K562 (cell line): ENCODE measurements at regions not wholly inside any gene's neighbourhood (a gene's known extent, or its start where the extent isn't known, plus 50 kb on each side); places are given as distances from the start of the nearest gene placed in this dataset.

Source experiments
- ATAC-seq: fragments of 200-7000 bp; cut with Tn5 transposase; 3 replicates; pipeline ENCODE4 v1.9.1; 2020; ENCODE audit warnings: moderate library complexity
- BruUV-seq: library from RNA; stranded (reverse); fragments of 400-500 nt; replicated peaks from 2 replicates; lab custom pipeline; 2021; lab: Mats Ljungman, UMichigan
- CTCF ChIA-PET: fragments of 300-600 bp; formaldehyde crosslinking; extraction: SDS; loops from one replicate; lab custom pipeline; 2021; ENCODE audit warnings: low intra/inter-chr PET ratio; lab: Yijun Ruan, JAX
- POLR2A ChIA-PET: fragments of 300-600, 350-650 bp; sonication (Branson Sonifier 250); formaldehyde crosslinking; extraction: SDS; loops from one replicate; lab custom pipeline; 2021; ENCODE audit warnings: antibody characterized with exemption, inconsistent platforms; lab: Yijun Ruan, JAX
- DNase-seq, 4 experiments: peaks; one replicate each; pipeline versions ENCODE4 v3.0.0 to v3.0.0-alpha.2; 2011 to 2018; ENCODE audit warnings: low spot score in 3 of 4, mixed read lengths in 3 of 4; ENCODE audit errors: extremely low read depth in 1 of 4
- FAIRE-seq: peaks from 2 replicates; lab custom pipeline; 2011; peaks lifted over from hg19 to GRCh38; lab: Jason Lieb, UNC
- H2AFZ ChIP-seq: 2 replicates; pipeline ENCODE4 v1.6.0; 2011; ENCODE audit warnings: low read depth, low read length, control low read depth, inconsistent platforms
- H3K27ac ChIP-seq: fragments of 200-600 bp; 3 replicates; pipeline ENCODE4 v1.8.0; 2011; ENCODE audit warnings: low read depth, mild to moderate bottlenecking, control low read depth, inconsistent platforms, low read length, moderate library complexity, mixed read lengths; ENCODE audit errors: extremely low read depth
- H3K27me3 ChIP-seq, 2 experiments: fragments of 300-600 bp in 1 of 2; 2 replicates in 1 of 2; 3 replicates in 1 of 2; pipeline versions ENCODE4 v1.6.0 to v1.8.0; 2011; ENCODE audit warnings: inconsistent platforms in 2 of 2, low read length in 2 of 2, mild to moderate bottlenecking in 1 of 2, mixed read lengths in 1 of 2, moderate library complexity in 1 of 2; ENCODE audit not compliant: control insufficient read depth in 2 of 2, insufficient read depth in 2 of 2
- H3K36me3 ChIP-seq: fragments of 300-600 bp; 3 replicates; pipeline ENCODE4 v1.8.0; 2011; ENCODE audit warnings: mild to moderate bottlenecking, low read length, inconsistent platforms; ENCODE audit not compliant: control insufficient read depth, insufficient read depth
- H3K4me1 ChIP-seq, 2 experiments: fragments of 200-600 bp in 1 of 2; replicated peaks in 1 of 2; 2 replicates in 1 of 2; 3 replicates in 1 of 2; pipeline versions ENCODE4 v1.5.1 to v1.8.0; 2011; ENCODE audit warnings: inconsistent platforms in 2 of 2, low read length in 2 of 2, mild to moderate bottlenecking in 1 of 2, mixed read lengths in 1 of 2, moderate library complexity in 1 of 2; ENCODE audit not compliant: control insufficient read depth in 2 of 2, insufficient read depth in 2 of 2
- H3K4me2 ChIP-seq: 2 replicates; pipeline ENCODE4 v1.6.1; 2011; ENCODE audit warnings: low read length, control low read depth, inconsistent platforms, mixed read lengths; ENCODE audit not compliant: insufficient read depth
- H3K4me3 ChIP-seq: fragments of 200-600 bp; sonication (generic), shearing (Covaris generic); 2 replicates; pipeline ENCODE4 v1.5.1; 2016; ENCODE audit warnings: control low read depth, inconsistent platforms
- H3K79me2 ChIP-seq: fragments of 200-600 bp; 3 replicates; pipeline ENCODE4 v1.8.0; 2011; ENCODE audit warnings: low read length, inconsistent platforms; ENCODE audit not compliant: control insufficient read depth, insufficient read depth
- H3K9ac ChIP-seq, 2 experiments: 2 replicates each; pipeline versions ENCODE4 v1.6.0 to v1.6.1; 2011; ENCODE audit warnings: low read depth in 2 of 2, low read length in 2 of 2, control low read depth in 1 of 2, inconsistent platforms in 1 of 2, mild to moderate bottlenecking in 1 of 2, mixed read lengths in 1 of 2; ENCODE audit not compliant: insufficient read depth in 1 of 2
- H3K9me1 ChIP-seq: one replicate; pipeline ENCODE4 v1.6.0; 2011; ENCODE audit warnings: inconsistent platforms, mild to moderate bottlenecking, low read length, moderate library complexity; ENCODE audit not compliant: control insufficient read depth, insufficient read depth
- H3K9me3 ChIP-seq: replicated peaks from 2 replicates; pipeline ENCODE4 v1.5.1; 2011; ENCODE audit warnings: low read depth, low read length, inconsistent platforms; ENCODE audit not compliant: control insufficient read depth, insufficient read depth
- H4K20me1 ChIP-seq: replicated peaks from 2 replicates; pipeline ENCODE4 v1.6.1; 2011; ENCODE audit warnings: low read length, inconsistent platforms, mixed read lengths; ENCODE audit not compliant: control insufficient read depth, insufficient read depth
- CBX3 ChIP-seq, 2 experiments: IDR thresholded peaks; 1 replicate in 1 of 2; 2 replicates in 1 of 2; pipeline ENCODE4 v1.6.1; 2012; ENCODE audit warnings: inconsistent platforms in 2 of 2, low read length in 2 of 2, borderline replicate concordance in 1 of 2, control low read depth in 1 of 2
- CREB3 ChIP-seq: fragments of 450-650 bp; conservative IDR thresholded peaks from 2 replicates; pipeline ENCODE4 v1.6.1; 2016; ENCODE audit warnings: missing genetic modification characterization, low read depth, mild to moderate bottlenecking, missing compliant biosample characterization, moderate library complexity
- EGR1 ChIP-seq: fragments of 450-650 bp; conservative IDR thresholded peaks from 2 replicates; pipeline ENCODE4 v1.6.1; 2017; ENCODE audit warnings: mild to moderate bottlenecking
- THRAP3 ChIP-seq: fragments of 450-650 bp; IDR thresholded peaks from 2 replicates; pipeline ENCODE4 v1.6.1; 2016; ENCODE audit warnings: mild to moderate bottlenecking, inconsistent platforms, borderline replicate concordance
- WGBS: fragments of 100-300 bp; shearing (Covaris generic); methylation state at CpG from one replicate; pipeline ENCODE4 v1.1.6; 2016; ENCODE audit warnings: low coverage, mixed read lengths; ENCODE audit not compliant: insufficient coverage; ENCODE audit errors: missing lambda C conversion rate; 5-methylcytosine and 5-hydroxymethylcytosine counted together
- in situ Hi-C: fragments of 300-500 bp; cut with MboI; formaldehyde crosslinking; loops from 4 replicates; pipeline ENCODE4 v1.15.0; 2018; ENCODE audit warnings: inconsistent platforms, mixed read lengths
- intact Hi-C: fragments of 100-400 bp; cut with micrococcal nuclease; formaldehyde crosslinking; loops from 2 replicates; pipeline ENCODE4 v1.14.2; 2022
- TF ChIP-seq, protein P1 (sequence below), 3 experiments: IDR thresholded peaks in 2 of 3; conservative IDR thresholded peaks in 1 of 3; 2 replicates each; pipeline ENCODE4 v1.5.1; 2011 to 2012; ENCODE audit warnings: low read length in 3 of 3, mild to moderate bottlenecking in 3 of 3, control low read depth in 2 of 3, improper control_type of control experiment in 1 of 3, inconsistent platforms in 1 of 3, low read depth in 1 of 3, mixed read lengths in 1 of 3, moderate library complexity in 1 of 3; ENCODE audit not compliant: insufficient read depth in 2 of 3

GRCh38 chr3:13764161-13764560 lies 115.7 kb downstream of the WNT7A start (continued):
- no peak for TF ChIP-seq THRAP3
- TF ChIP-seq, all 486 proteins: peak for 0

DNA sequence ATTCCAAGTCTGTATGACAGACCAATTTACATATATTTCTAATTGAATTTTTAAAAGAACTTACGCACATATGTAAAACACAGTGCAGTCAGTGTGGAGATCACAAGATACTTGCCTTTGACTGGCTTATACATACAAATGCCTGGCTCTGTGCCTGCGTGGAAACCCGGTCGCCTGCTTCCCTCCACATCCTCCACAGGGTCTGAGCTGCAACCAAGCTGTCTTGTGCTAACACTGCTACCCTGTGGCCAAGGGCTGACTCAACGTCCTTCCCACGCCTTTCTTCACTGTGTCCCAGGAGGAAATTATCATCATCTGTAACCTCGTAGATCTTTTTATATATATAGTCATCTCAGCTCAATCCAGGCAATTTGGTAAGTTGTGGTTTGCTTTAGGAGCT lies 117.0 kb downstream of the WNT7A start:
- no peak for FAIRE-seq
- WGBS = 0% methylated on average over 7 of the region's 7 CpGs
- H3K27me3 ChIP-seq = peaks cover 0 to 21% of the 10 kb centered on the region in 2 experiments; a peak in 1 of 5 replicates
- TF ChIP-seq, protein P1, sequence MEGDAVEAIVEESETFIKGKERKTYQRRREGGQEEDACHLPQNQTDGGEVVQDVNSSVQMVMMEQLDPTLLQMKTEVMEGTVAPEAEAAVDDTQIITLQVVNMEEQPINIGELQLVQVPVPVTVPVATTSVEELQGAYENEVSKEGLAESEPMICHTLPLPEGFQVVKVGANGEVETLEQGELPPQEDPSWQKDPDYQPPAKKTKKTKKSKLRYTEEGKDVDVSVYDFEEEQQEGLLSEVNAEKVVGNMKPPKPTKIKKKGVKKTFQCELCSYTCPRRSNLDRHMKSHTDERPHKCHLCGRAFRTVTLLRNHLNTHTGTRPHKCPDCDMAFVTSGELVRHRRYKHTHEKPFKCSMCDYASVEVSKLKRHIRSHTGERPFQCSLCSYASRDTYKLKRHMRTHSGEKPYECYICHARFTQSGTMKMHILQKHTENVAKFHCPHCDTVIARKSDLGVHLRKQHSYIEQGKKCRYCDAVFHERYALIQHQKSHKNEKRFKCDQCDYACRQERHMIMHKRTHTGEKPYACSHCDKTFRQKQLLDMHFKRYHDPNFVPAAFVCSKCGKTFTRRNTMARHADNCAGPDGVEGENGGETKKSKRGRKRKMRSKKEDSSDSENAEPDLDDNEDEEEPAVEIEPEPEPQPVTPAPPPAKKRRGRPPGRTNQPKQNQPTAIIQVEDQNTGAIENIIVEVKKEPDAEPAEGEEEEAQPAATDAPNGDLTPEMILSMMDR (IDR thresholded peaks at IDR 0.05 in 2 of 3, conservative IDR thresholded peaks at IDR 0.05 in 1 of 3; ENCODE audit: insufficient read depth in 2 of 3, low read depth in 1 of 3, low read length in 3 of 3) = peak; percentile 10 to 19 (median 13); a peak in 2 of 6 replicates
- 0 out of 3 replicates have a peak, but pooled peaks of 1 of the 2 experiments have one; percentile 28 for TF ChIP-seq CBX3 (IDR thresholded peaks at IDR 0.05; ENCODE audit: borderline replicate concordance in 1 of 2, low read length in 2 of 2)
- TF ChIP-seq CREB3 (tag) = no peak
- TF ChIP-seq EGR1 = 0 out of 2 replicates have a peak, but pooled peaks have one; percentile 10
- TF ChIP-seq, all 486 proteins: peak for 3
- Histone ChIP-seq H4K20me1 (no peaks in the 10 kb centered on the region), H3K4me2 (no peak overlapping the region), H3K27ac (no peak overlapping the region), H3K9ac (no peak overlapping the region), H2AFZ (no peak overlapping the region), H3K4me1 (no peaks in the 10 kb centered on the region), H3K9me1 (no peaks in the 10 kb centered on the region), H3K36me3 (no peaks in the 10 kb centered on the region), H3K4me3 (no peak overlapping the region), H3K9me3 (no peaks in the 10 kb centered on the region), H3K79me2 (no peaks in the 10 kb centered on the region)
- no TSS peak for BruUV-seq
- ATAC-seq (0 out of 3 replicates have a peak, but pooled peaks have one; percentile 47), DNase-seq (no peak)
- in situ Hi-C loops = no loop called here
- intact Hi-C loops = no loop called here
- ChIA-PET POLR2A (interaction anchor here (1.1 kb wide), 1 partner anchor 11 kb away, joined by 3 read pairs; no protein-coding TSS in a partner anchor), CTCF (no interaction called here)
